T-cell (primary cell): ENCODE measurements at regions not wholly inside any gene's neighbourhood (a gene's known extent, or its start where the extent isn't known, plus 50 kb on each side); places are given as distances from the start of the nearest gene placed in this dataset.

Source experiments
- ATAC-seq, 4 experiments: fragments of 200-7000 bp in 3 of 4; fragments of 150-1000 bp in 1 of 4; cut with Tn5 transposase; replicated peaks in 1 of 4; 1 replicate in 3 of 4; 2 replicates in 1 of 4; pipeline ENCODE4 v1.10.0; 2021; ENCODE audit warnings: moderate library complexity in 3 of 4, mild to moderate bottlenecking in 2 of 4, moderate number of reproducible peaks in 1 of 4
- CTCF ChIA-PET, 2 donors: fragments of 300-600 bp; sonication (Branson Sonifier 250); formaldehyde crosslinking; loops; one replicate each; lab custom pipeline; 2022; ENCODE audit warnings: antibody characterized with exemption in 2 of 2; lab: Charles Lee
- POLR2A ChIA-PET, 2 donors: fragments of 300-600 bp; sonication (Branson Sonifier 250); formaldehyde crosslinking; loops; one replicate each; lab custom pipeline; 2022; ENCODE audit warnings: antibody characterized with exemption in 2 of 2; lab: Charles Lee
- DNase-seq, 35 experiments: peaks; one replicate each; pipeline versions ENCODE4 v3.0.0 to v3.0.0-alpha.2; 2013 to 2023
- H3K27ac ChIP-seq: one replicate; pipeline ENCODE4 v1.5.1; 2013; ENCODE audit warnings: low read length
- H3K27me3 ChIP-seq, 2 experiments: replicated peaks in 1 of 2; 1 replicate in 1 of 2; 2 replicates in 1 of 2; pipeline versions ENCODE4 v1.6.1 to v1.7.0; 2013; ENCODE audit warnings: low read length in 1 of 2, mixed read lengths in 1 of 2; ENCODE audit not compliant: control insufficient read depth in 2 of 2, insufficient read depth in 2 of 2; ENCODE audit errors: extremely low read depth in 1 of 2
- H3K36me3 ChIP-seq, 2 donors: 1 replicate in 1 of 2; 2 replicates in 1 of 2; pipeline versions ENCODE4 v1.6.1 to v1.7.0; 2013; ENCODE audit warnings: low read length in 1 of 2; ENCODE audit not compliant: control insufficient read depth in 2 of 2, insufficient read depth in 1 of 2; ENCODE audit errors: extremely low read depth in 1 of 2
- H3K4me1 ChIP-seq, 2 experiments: 1 replicate in 1 of 2; 2 replicates in 1 of 2; pipeline versions ENCODE4 v1.6.1 to v1.7.0; 2013; ENCODE audit warnings: low read length in 2 of 2, mixed read lengths in 1 of 2; ENCODE audit not compliant: insufficient read depth in 2 of 2, control insufficient read depth in 1 of 2; ENCODE audit errors: extremely low read depth in 1 of 2
- H3K4me3 ChIP-seq, 2 donors: 1 replicate in 1 of 2; 2 replicates in 1 of 2; pipeline versions ENCODE4 v1.5.1 to v1.7.0; 2013; ENCODE audit warnings: mild to moderate bottlenecking in 2 of 2, low read length in 1 of 2, moderate library complexity in 1 of 2; ENCODE audit not compliant: control insufficient read depth in 1 of 2; ENCODE audit errors: extremely low read depth in 1 of 2
- H3K9me3 ChIP-seq: 2 replicates; pipeline ENCODE4 v1.7.0; 2013
- H3K27ac Mint-ChIP-seq, 2 donors: one replicate each; pipeline ENCODE4 v1.8.0; 2020 to 2021; ENCODE audit warnings: mild to moderate bottlenecking in 2 of 2, mixed read lengths in 2 of 2
- H3K27me3 Mint-ChIP-seq, 2 donors: one replicate each; pipeline ENCODE4 v1.8.0; 2021 to 2022; ENCODE audit warnings: mixed read lengths in 2 of 2
- H3K36me3 Mint-ChIP-seq: one replicate; pipeline ENCODE4 v1.8.0; 2021; ENCODE audit warnings: mixed read lengths
- H3K4me1 Mint-ChIP-seq, 3 donors: one replicate each; pipeline ENCODE4 v1.8.0; 2020 to 2022; ENCODE audit warnings: mixed read lengths in 3 of 3, mild to moderate bottlenecking in 1 of 3
- H3K4me3 Mint-ChIP-seq, 3 donors: one replicate each; pipeline ENCODE4 v1.8.0; 2020 to 2022; ENCODE audit warnings: mild to moderate bottlenecking in 3 of 3, mixed read lengths in 3 of 3, moderate library complexity in 3 of 3
- H3K9me3 Mint-ChIP-seq, 3 donors: one replicate each; pipeline ENCODE4 v1.8.0; 2020 to 2022; ENCODE audit warnings: mixed read lengths in 3 of 3
- WGBS: methylation state at CpG from one replicate; pipeline ENCODE4 v1.1.5; 2013; ENCODE audit warnings: missing lambda C conversion rate; ENCODE audit not compliant: insufficient coverage; 5-methylcytosine and 5-hydroxymethylcytosine counted together

- H3K36me3 ChIP-seq, result no peaks in the 10 kb centered on the region
- H3K27ac ChIP-seq, result no peak overlapping the region
- peaks cover 0 to 12% (median 9%) of the 10 kb centered on the region in 3 donors for H3K9me3 Mint-ChIP-seq
- H3K36me3 Mint-ChIP-seq, result no peaks in the 10 kb centered on the region
- H3K4me3 Mint-ChIP-seq, result no peak overlapping the region
- no peaks in the 10 kb centered on the region for H3K4me1 Mint-ChIP-seq
- no peaks in the 10 kb centered on the region for H3K4me1 ChIP-seq
- no peak overlapping the region for H3K27ac Mint-ChIP-seq
- ATAC-seq (no peak), DNase-seq (no peak)
- 83% methylated on average over 3 of the region's 8 CpGs for WGBS
- POLR2A ChIA-PET, result no interaction called here
- CTCF ChIA-PET, result no interaction called here
- no peak overlapping the region for H3K4me3 ChIP-seq
- no peaks in the 10 kb centered on the region for H3K9me3 ChIP-seq
- H3K27me3 ChIP-seq, result no peaks in the 10 kb centered on the region
- no peaks in the 10 kb centered on the region for H3K27me3 Mint-ChIP-seq
Measured at GRCh38 chr2:5285872-5286769, 406.1 kb upstream of the SOX11 start.

DNA sequence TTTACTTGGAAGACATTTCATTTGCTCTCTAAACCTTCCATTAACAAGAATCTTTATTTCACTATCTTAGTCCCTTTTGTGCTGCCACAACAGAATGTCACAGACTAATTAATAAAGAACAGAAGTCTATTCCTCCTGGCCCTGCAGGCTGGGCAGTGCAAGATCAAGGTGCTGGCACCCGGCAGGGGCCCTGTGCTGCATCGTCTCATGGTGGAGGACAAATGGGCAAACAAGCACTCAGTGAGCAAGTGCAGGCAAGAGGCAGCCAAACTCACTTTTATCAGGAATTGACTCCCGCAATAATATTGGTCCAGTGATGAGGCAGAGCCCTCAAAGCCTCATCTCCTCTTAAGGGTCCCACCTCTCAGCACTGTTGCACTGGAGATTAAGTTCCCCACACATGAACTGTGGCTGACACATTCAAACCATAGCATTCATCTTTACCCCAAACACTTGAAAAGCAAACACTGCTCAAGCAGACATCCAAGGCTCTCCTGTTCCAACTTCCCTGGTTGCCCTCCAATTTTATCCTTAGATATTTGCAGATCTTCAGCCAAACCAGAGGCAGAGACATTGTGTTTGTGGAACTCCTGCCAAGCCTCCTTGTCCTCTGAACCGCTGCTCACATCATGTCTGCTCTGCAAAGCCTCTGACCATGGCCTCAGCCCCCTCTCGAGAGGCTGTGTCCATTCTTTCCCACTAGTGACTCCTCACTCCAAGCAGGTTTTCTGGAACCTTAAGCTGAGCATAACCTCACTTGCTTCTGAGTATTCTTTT, 404.4 kb upstream of the SOX11 start:
- Mint-ChIP-seq H3K27ac (no peak overlapping the region), H3K4me1 (no peaks in the 10 kb centered on the region), H3K27me3 (no peaks in the 10 kb centered on the region), H3K36me3 (no peaks in the 10 kb centered on the region), H3K4me3 (no peak overlapping the region), H3K9me3 (peaks cover 0 to 15% (median 14%) of the 10 kb centered on the region in 3 donors)
- no peak for ATAC-seq
- Histone ChIP-seq H3K4me1 (no peaks in the 10 kb centered on the region), H3K9me3 (no peaks in the 10 kb centered on the region), H3K4me3 (no peak overlapping the region), H3K27me3 (no peaks in the 10 kb centered on the region), H3K36me3 (no peaks in the 10 kb centered on the region), H3K27ac (no peak overlapping the region)
- POLR2A ChIA-PET, result no interaction called here
- WGBS, result 81% methylated on average over 4 of the region's 5 CpGs
- CTCF ChIA-PET, result no interaction called here
- no peak for DNase-seq

DNA sequence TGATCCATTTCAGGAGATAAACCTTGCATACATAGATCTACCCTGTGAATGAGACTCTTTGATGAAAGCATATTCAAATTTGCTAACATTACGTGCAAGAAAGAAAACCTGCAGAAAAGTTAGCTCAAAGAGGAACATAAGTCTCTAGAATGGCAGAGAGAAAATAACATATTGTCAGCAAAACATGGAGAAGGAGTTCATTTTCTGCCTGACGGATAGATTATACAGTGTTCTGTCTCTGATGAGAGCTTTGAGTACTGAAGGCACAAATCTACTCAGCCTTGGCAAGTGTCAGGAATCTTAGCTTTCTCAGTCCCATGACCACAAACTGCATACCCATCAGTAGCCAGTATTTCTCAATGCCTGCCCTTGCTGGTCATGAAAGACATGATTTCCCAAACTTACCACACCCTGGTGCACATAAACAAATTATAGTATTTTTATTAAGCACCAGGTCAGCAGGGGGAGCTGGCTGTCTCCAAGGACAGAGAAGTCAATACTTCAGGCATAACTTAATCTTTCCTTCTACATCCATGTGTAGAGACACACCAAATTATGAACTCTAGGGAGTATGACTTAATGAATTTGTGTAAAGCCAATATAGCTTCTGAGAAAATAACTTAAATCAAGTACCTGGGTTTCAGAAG, 401.2 kb upstream of the SOX11 start:
- Mint-ChIP-seq H3K36me3 (no peaks in the 10 kb centered on the region), H3K9me3 (peaks cover 0 to 11% (median 8%) of the 10 kb centered on the region in 3 donors), H3K27me3 (no peaks in the 10 kb centered on the region), H3K27ac (no peak overlapping the region), H3K4me3 (no peak overlapping the region), H3K4me1 (no peaks in the 10 kb centered on the region)
- Histone ChIP-seq H3K27me3 (no peaks in the 10 kb centered on the region), H3K4me3 (no peak overlapping the region), H3K36me3 (no peaks in the 10 kb centered on the region), H3K4me1 (no peaks in the 10 kb centered on the region), H3K27ac (no peak overlapping the region), H3K9me3 (no peaks in the 10 kb centered on the region)
- CTCF ChIA-PET, result no interaction called here
- WGBS, result 0% methylated on average over 1 of the region's 2 CpGs
- no peak for DNase-seq
- ATAC-seq, result no peak
- POLR2A ChIA-PET, result no interaction called here

- Mint-ChIP-seq H3K4me3 (no peak overlapping the region), H3K27me3 (no peaks in the 10 kb centered on the region), H3K27ac (no peak overlapping the region), H3K36me3 (no peaks in the 10 kb centered on the region), H3K9me3 (peaks cover 3 to 20% (median 19%) of the 10 kb centered on the region in 3 donors), H3K4me1 (no peaks in the 10 kb centered on the region)
- CTCF ChIA-PET, result no interaction called here
- no peaks in the 10 kb centered on the region for H3K27me3 ChIP-seq
- ATAC-seq, result no peak
- DNase-seq, result no peak
- POLR2A ChIA-PET, result no interaction called here
- H3K27ac ChIP-seq, result no peak overlapping the region
- no CpG with 5 or more reads among the region's 1 CpG for WGBS
- no peaks in the 10 kb centered on the region for H3K9me3 ChIP-seq
- no peak overlapping the region for H3K4me3 ChIP-seq
- H3K36me3 ChIP-seq, result no peaks in the 10 kb centered on the region
- no peaks in the 10 kb centered on the region for H3K4me1 ChIP-seq
Measured at GRCh38 chr2:5304640-5305039, 387.5 kb upstream of the SOX11 start.

DNA sequence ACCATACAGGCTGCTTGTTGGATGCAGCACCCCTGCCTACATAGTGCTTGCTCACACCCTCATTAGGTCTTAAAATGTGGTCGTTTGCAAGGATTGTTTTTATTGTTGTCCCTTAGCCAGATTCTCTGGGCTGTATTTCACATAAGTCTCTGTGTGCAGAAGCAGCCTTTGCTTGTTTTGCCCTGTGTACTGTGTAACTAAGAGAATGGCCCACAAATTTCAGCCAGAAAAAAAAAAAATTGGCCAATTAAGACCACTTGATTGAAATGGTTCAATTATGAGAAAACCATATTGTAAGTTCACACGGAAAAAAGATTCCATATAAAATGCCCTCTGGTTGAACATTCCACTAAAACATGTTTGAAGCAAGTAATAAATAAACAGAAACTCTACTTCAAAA, 377.1 kb upstream of the SOX11 start:
- H3K4me1 Mint-ChIP-seq, result no peaks in the 10 kb centered on the region
- no peak for DNase-seq
- ChIA-PET POLR2A (no interaction called here), CTCF (no interaction called here)
- Histone ChIP-seq H3K27ac (no peak overlapping the region), H3K4me1 (no peaks in the 10 kb centered on the region), H3K27me3 (no peaks in the 10 kb centered on the region), H3K4me3 (no peak overlapping the region), H3K9me3 (no peaks in the 10 kb centered on the region), H3K36me3 (no peaks in the 10 kb centered on the region)
- no peaks in the 10 kb centered on the region for H3K27me3 Mint-ChIP-seq
- H3K27ac Mint-ChIP-seq, result no peak overlapping the region
- WGBS, result no CpG with 5 or more reads among the region's 2 CpGs
- no peaks in the 10 kb centered on the region for H3K36me3 Mint-ChIP-seq
- no peak overlapping the region for H3K4me3 Mint-ChIP-seq
- ATAC-seq, result no peak
- peaks cover 3 to 11% (median 11%) of the 10 kb centered on the region in 3 donors for H3K9me3 Mint-ChIP-seq

GRCh38 chr2:5315512-5315911, 376.7 kb upstream of the SOX11 start:
- WGBS, result 54% methylated on average over 3 of the region's 4 CpGs
- CTCF ChIA-PET, result no interaction called here
- peaks cover 3 to 11% (median 8%) of the 10 kb centered on the region in 3 donors for H3K9me3 Mint-ChIP-seq
- Histone ChIP-seq H3K27me3 (no peaks in the 10 kb centered on the region), H3K4me1 (no peaks in the 10 kb centered on the region), H3K36me3 (no peaks in the 10 kb centered on the region), H3K9me3 (no peaks in the 10 kb centered on the region), H3K27ac (no peak overlapping the region), H3K4me3 (no peak overlapping the region)
- DNase-seq, result no peak
- POLR2A ChIA-PET, result no interaction called here
- H3K27ac Mint-ChIP-seq, result no peak overlapping the region
- no peak overlapping the region for H3K4me3 Mint-ChIP-seq
- no peaks in the 10 kb centered on the region for H3K27me3 Mint-ChIP-seq
- ATAC-seq, result no peak
- H3K4me1 Mint-ChIP-seq, result no peaks in the 10 kb centered on the region
- no peaks in the 10 kb centered on the region for H3K36me3 Mint-ChIP-seq
